HG03342 (cell line): ENCODE measurements at regions not wholly inside any gene's neighbourhood (a gene's known extent, or its start where the extent isn't known, plus 50 kb on each side); places are given as distances from the start of the nearest gene placed in this dataset.

Experiments
- ATAC-seq: cut with Tn5 transposase; IDR thresholded peaks from one replicate; pipeline ENCODE4 v1.9.1; 2021; ENCODE audit warnings: mild to moderate bottlenecking, moderate library complexity; ENCODE audit not compliant: unreplicated experiment

- no peak for ATAC-seq
These were observed 115.4 kb downstream of the AXIN2 start for GRCh38 chr17:65446043-65446442.

GRCh38 chr17:65444049-65444448 lies 117.4 kb downstream of the AXIN2 start:
- ATAC-seq = no peak

- ATAC-seq = no peak
These were observed 118.8 kb downstream of the AXIN2 start for GRCh38 chr17:65442691-65443090.

- no peak for ATAC-seq
These were observed 119.2 kb downstream of the AXIN2 start for GRCh38 chr17:65442250-65442649.

- ATAC-seq = no peak
These were observed 120.3 kb downstream of the AXIN2 start for GRCh38 chr17:65441053-65441605.

GRCh38 chr17:65438708-65439294 lies 122.6 kb downstream of the AXIN2 start:
- no peak for ATAC-seq

- ATAC-seq = no peak
These were observed 123.3 kb downstream of the AXIN2 start for GRCh38 chr17:65438173-65438572.

GRCh38 chr17:65436871-65437270 lies 124.6 kb downstream of the AXIN2 start:
- no peak for ATAC-seq

- ATAC-seq = no peak
These were observed 126.6 kb downstream of the AXIN2 start for GRCh38 chr17:65434878-65435277.

GRCh38 chr17:65434251-65434650 lies 127.2 kb downstream of the AXIN2 start:
- no peak for ATAC-seq

- ATAC-seq = no peak
These were observed 127.9 kb downstream of the AXIN2 start for GRCh38 chr17:65433592-65433991.

GRCh38 chr17:65433157-65433556 lies 128.3 kb downstream of the AXIN2 start:
- ATAC-seq = no peak

- ATAC-seq = no peak
These were observed 130.3 kb downstream of the AXIN2 start for GRCh38 chr17:65431116-65431515.

- no peak for ATAC-seq
These were observed 131.1 kb downstream of the AXIN2 start for GRCh38 chr17:65430209-65430833.

GRCh38 chr17:65423346-65424140 lies 137.9 kb downstream of the AXIN2 start:
- no peak for ATAC-seq

GRCh38 chr17:65418622-65419021 lies 142.8 kb downstream of the AXIN2 start:
- no peak for ATAC-seq

- ATAC-seq = no peak
These were observed 143.8 kb downstream of the AXIN2 start for GRCh38 chr17:65417406-65418221.

- no peak for ATAC-seq
These were observed 145.5 kb downstream of the AXIN2 start for GRCh38 chr17:65415991-65416390.

- no peak for ATAC-seq
These were observed 148.1 kb downstream of the AXIN2 start for GRCh38 chr17:65413390-65413789.

- no peak for ATAC-seq
These were observed 152.1 kb downstream of the AXIN2 start for GRCh38 chr17:65409381-65409780.

GRCh38 chr17:65408050-65408449 lies 153.4 kb downstream of the AXIN2 start:
- no peak for ATAC-seq
